GM12865 (cell line): ENCODE measurements at regions not wholly inside any gene's neighbourhood (a gene's known extent, or its start where the extent isn't known, plus 50 kb on each side); places are given as distances from the start of the nearest gene placed in this dataset.

ENCODE experiments used
- DNase-seq: peaks from one replicate; pipeline ENCODE4 v3.0.0; 2010; ENCODE audit warnings: low read depth
- H3K4me3 ChIP-seq: 2 replicates; pipeline ENCODE4 v1.5.1; 2011; ENCODE audit warnings: mild to moderate bottlenecking, low read depth, low read length, control low read depth
- TF ChIP-seq, protein P1 (sequence below): IDR thresholded peaks from 2 replicates; pipeline ENCODE4 v1.5.1; 2011; ENCODE audit warnings: low read length, control low read depth, low read depth, inconsistent platforms; ENCODE audit not compliant: insufficient read depth; ENCODE audit errors: missing control alignments

DNA sequence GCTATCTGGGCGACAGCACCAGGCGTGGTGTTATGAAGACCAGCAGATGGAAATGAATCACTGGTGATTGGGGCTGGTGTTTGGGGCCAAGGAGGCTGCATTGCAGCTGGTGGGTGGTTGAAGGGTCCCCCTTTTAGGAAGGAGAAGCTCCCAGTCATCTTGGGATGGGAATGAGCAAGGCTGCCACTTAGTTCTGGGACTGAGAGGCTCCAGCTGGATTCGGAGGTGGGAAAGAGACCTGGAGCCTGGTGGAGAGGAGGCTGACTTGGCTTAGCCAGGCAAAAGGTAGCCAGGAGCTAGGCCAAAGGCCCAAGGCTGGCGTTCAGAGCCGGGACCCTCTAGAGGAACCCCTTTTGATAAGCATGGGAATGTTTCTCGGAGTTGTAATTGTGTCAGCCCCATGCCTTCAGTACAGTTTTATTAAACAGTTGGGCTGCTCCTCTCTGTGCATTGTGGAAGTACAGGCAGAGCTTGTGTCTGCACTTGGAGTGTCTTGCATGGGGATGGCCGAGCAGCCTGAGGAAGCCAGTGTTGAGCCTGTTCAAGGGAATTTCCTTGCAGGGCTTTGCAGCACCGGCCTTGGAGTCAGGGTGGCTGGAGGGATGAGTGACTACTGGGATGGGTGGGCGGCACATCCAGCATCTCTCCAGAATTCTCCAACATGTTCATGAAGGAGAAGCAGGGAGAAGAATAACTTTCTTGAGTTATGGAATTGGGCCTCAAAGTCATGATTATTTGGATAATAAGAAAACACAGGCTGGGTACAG lies 234.9 kb downstream of the BAMBI start:
- DNase-seq = no peak
- TF ChIP-seq, protein P1, sequence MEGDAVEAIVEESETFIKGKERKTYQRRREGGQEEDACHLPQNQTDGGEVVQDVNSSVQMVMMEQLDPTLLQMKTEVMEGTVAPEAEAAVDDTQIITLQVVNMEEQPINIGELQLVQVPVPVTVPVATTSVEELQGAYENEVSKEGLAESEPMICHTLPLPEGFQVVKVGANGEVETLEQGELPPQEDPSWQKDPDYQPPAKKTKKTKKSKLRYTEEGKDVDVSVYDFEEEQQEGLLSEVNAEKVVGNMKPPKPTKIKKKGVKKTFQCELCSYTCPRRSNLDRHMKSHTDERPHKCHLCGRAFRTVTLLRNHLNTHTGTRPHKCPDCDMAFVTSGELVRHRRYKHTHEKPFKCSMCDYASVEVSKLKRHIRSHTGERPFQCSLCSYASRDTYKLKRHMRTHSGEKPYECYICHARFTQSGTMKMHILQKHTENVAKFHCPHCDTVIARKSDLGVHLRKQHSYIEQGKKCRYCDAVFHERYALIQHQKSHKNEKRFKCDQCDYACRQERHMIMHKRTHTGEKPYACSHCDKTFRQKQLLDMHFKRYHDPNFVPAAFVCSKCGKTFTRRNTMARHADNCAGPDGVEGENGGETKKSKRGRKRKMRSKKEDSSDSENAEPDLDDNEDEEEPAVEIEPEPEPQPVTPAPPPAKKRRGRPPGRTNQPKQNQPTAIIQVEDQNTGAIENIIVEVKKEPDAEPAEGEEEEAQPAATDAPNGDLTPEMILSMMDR = no peak
- no peak overlapping the region for H3K4me3 ChIP-seq

- DNase-seq = no peak
- TF ChIP-seq, protein P1 = no peak
- H3K4me3 ChIP-seq = no peak overlapping the region
Measured at GRCh38 chr10:28913436-28914237, 236.3 kb downstream of the BAMBI start.

DNA sequence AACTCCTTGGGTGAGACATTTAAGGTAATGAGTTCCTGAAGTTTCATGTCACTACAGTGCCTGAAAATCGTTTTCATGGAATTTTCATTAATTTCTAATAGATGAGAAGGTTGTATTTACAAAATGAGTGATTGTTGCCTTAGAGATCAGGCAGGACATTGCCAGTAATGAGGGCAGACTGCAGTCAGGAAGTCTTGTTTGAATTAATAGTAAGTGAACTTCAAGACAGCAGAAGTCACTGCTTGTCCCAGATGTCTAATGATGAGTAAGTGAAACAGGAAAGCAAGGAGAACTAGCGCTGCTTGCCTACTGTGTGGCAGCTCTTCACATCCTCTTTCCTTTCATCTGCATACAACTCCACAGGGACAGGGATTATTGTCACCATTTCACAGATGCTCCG lies 237.4 kb downstream of the BAMBI start:
- no peak for DNase-seq
- TF ChIP-seq, protein P1 = no peak
- H3K4me3 ChIP-seq = no peak overlapping the region

- H3K4me3 ChIP-seq = no peak overlapping the region
- no peak for DNase-seq
- TF ChIP-seq, protein P1 = no peak
Measured at GRCh38 chr10:28915989-28916588, 238.8 kb downstream of the BAMBI start.

GRCh38 chr10:28920091-28920490 lies 242.8 kb downstream of the BAMBI start:
- TF ChIP-seq, protein P1 = no peak
- no peak overlapping the region for H3K4me3 ChIP-seq
- no peak for DNase-seq

- DNase-seq = no peak
Measured at GRCh38 chr10:28922127-28922526, 244.8 kb downstream of the BAMBI start.

More at GRCh38 chr10:28922127-28922526, 244.8 kb downstream of the BAMBI start:
- TF ChIP-seq, protein P1 = no peak
- no peak overlapping the region for H3K4me3 ChIP-seq
